ENCODE measurements at regions not wholly inside any gene's neighbourhood (a gene's known extent, or its start where the extent isn't known, plus 50 kb on each side); places are given as distances from the start of the nearest gene placed in this dataset.

DNA sequence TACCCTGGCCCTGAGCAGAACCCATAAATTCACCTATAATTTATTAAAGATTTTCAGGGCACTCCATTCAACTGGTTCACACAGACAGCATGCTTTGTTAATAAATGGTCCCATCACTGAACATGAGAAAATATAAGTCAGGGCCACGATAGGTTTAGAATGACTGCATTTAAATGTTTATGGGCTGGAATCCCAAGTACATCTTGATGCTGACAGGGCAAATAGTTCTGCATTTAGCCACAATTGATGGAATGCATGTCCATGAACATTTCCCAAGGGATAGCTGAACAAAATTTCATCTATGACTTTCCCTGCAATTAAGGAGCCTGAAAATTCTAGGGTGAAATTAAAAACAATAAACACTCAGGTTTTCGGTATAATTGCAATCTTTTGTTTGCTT, 124.5 kb downstream of the CAAP1 start:
- H3K4me2 ChIP-seq = no peak overlapping the region
- no peak overlapping the region for H3K27ac ChIP-seq
- no peaks in the 10 kb centered on the region for H4K20me1 ChIP-seq (ENCODE audit: insufficient read depth)
- H3K79me2 ChIP-seq (ENCODE audit: insufficient read depth, low read depth) = no peaks in the 10 kb centered on the region
- no peaks in the 10 kb centered on the region for H3K36me3 ChIP-seq (ENCODE audit: insufficient read depth)
- H3K4me1 ChIP-seq (ENCODE audit: low read depth, poor library complexity, severe bottlenecking) = no peaks in the 10 kb centered on the region
- no peak for TF ChIP-seq CTCF (conservative IDR thresholded peaks at IDR 0.05; ENCODE audit: low read depth, low read length)
- H3K9ac ChIP-seq = no peak overlapping the region
- no peaks in the 10 kb centered on the region for H3K27me3 ChIP-seq (ENCODE audit: insufficient read depth, low read depth)
- H3K4me3 ChIP-seq (IDR thresholded peaks at IDR 0.05; ENCODE audit: insufficient read depth, low read depth, low read length) = no peak overlapping the region
- H2AFZ ChIP-seq (ENCODE audit: low read depth) = no peak overlapping the region

- Histone ChIP-seq H3K9ac (no peak overlapping the region), H3K27ac (no peak overlapping the region), H3K79me2 (ENCODE audit: insufficient read depth, low read depth) (no peaks in the 10 kb centered on the region), H3K4me1 (ENCODE audit: low read depth, poor library complexity, severe bottlenecking) (no peaks in the 10 kb centered on the region), H3K27me3 (ENCODE audit: insufficient read depth, low read depth) (no peaks in the 10 kb centered on the region), H2AFZ (ENCODE audit: low read depth) (no peak overlapping the region), H3K4me2 (no peak overlapping the region), H3K36me3 (ENCODE audit: insufficient read depth) (no peaks in the 10 kb centered on the region), H4K20me1 (ENCODE audit: insufficient read depth) (no peaks in the 10 kb centered on the region), H3K4me3 (IDR thresholded peaks at IDR 0.05; ENCODE audit: insufficient read depth, low read depth, low read length) (no peak overlapping the region)
- TF ChIP-seq CTCF (conservative IDR thresholded peaks at IDR 0.05; ENCODE audit: low read depth, low read length) = no peak
Measured at GRCh38 chr9:26760675-26761074, 131.9 kb downstream of the CAAP1 start.

- H2AFZ ChIP-seq (ENCODE audit: low read depth) = no peak overlapping the region
- no peak overlapping the region for H3K9ac ChIP-seq
- H3K27ac ChIP-seq = no peak overlapping the region
- no peak overlapping the region for H3K4me2 ChIP-seq
- no peaks in the 10 kb centered on the region for H3K79me2 ChIP-seq (ENCODE audit: insufficient read depth, low read depth)
- no peak overlapping the region for H3K4me3 ChIP-seq (IDR thresholded peaks at IDR 0.05; ENCODE audit: insufficient read depth, low read depth, low read length)
- H3K27me3 ChIP-seq (ENCODE audit: insufficient read depth, low read depth) = no peaks in the 10 kb centered on the region
- no peaks in the 10 kb centered on the region for H3K36me3 ChIP-seq (ENCODE audit: insufficient read depth)
- no peaks in the 10 kb centered on the region for H4K20me1 ChIP-seq (ENCODE audit: insufficient read depth)
- TF ChIP-seq CTCF (conservative IDR thresholded peaks at IDR 0.05; ENCODE audit: low read depth, low read length) = no peak
- H3K4me1 ChIP-seq (ENCODE audit: low read depth, poor library complexity, severe bottlenecking) = no peaks in the 10 kb centered on the region
Measured at GRCh38 chr9:26758655-26759054, 133.9 kb downstream of the CAAP1 start.

DNA sequence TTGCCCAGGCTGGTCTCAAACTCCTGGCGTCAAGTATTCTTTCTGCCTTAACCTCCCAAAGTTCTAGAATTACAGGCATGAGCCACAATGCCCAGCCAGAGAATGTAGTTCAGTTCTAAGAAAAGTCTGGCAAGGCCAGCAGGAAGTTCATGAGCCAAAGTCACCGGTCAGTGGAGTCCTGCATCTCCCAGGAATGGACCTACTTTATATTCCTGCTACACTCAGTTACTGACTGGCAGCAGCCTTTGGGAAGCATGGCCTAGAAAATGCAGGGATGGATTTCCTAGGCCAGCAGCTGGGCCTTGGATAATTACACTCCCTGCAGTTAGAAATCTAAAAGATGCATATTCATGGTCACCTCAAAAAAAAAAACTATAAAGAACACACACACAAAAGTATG, 135.7 kb downstream of the CAAP1 start:
- Histone ChIP-seq H3K9ac (no peak overlapping the region), H3K4me3 (IDR thresholded peaks at IDR 0.05; ENCODE audit: insufficient read depth, low read depth, low read length) (no peak overlapping the region), H3K4me1 (ENCODE audit: low read depth, poor library complexity, severe bottlenecking) (no peaks in the 10 kb centered on the region), H3K27ac (no peak overlapping the region), H2AFZ (ENCODE audit: low read depth) (no peak overlapping the region), H3K36me3 (ENCODE audit: insufficient read depth) (no peaks in the 10 kb centered on the region), H3K79me2 (ENCODE audit: insufficient read depth, low read depth) (no peaks in the 10 kb centered on the region), H3K27me3 (ENCODE audit: insufficient read depth, low read depth) (no peaks in the 10 kb centered on the region), H4K20me1 (ENCODE audit: insufficient read depth) (no peaks in the 10 kb centered on the region), H3K4me2 (no peak overlapping the region)
- no peak for TF ChIP-seq CTCF (conservative IDR thresholded peaks at IDR 0.05; ENCODE audit: low read depth, low read length)

GRCh38 chr9:26755476-26755875, 137.1 kb downstream of the CAAP1 start:
- no peaks in the 10 kb centered on the region for H3K27me3 ChIP-seq (ENCODE audit: insufficient read depth, low read depth)
- H3K4me2 ChIP-seq = no peak overlapping the region
- H3K79me2 ChIP-seq (ENCODE audit: insufficient read depth, low read depth) = no peaks in the 10 kb centered on the region
- TF ChIP-seq CTCF (conservative IDR thresholded peaks at IDR 0.05; ENCODE audit: low read depth, low read length) = no peak
- H3K4me1 ChIP-seq (ENCODE audit: low read depth, poor library complexity, severe bottlenecking) = no peaks in the 10 kb centered on the region
- no peak overlapping the region for H3K9ac ChIP-seq
- H2AFZ ChIP-seq (ENCODE audit: low read depth) = no peak overlapping the region
- H3K36me3 ChIP-seq (ENCODE audit: insufficient read depth) = no peaks in the 10 kb centered on the region
- H3K27ac ChIP-seq = no peak overlapping the region
- no peak overlapping the region for H3K4me3 ChIP-seq (IDR thresholded peaks at IDR 0.05; ENCODE audit: insufficient read depth, low read depth, low read length)
- no peaks in the 10 kb centered on the region for H4K20me1 ChIP-seq (ENCODE audit: insufficient read depth)

All from KMS-11 (cell line).